HepG2 (cell line): ENCODE measurements at regions not wholly inside any gene's neighbourhood (a gene's known extent, or its start where the extent isn't known, plus 50 kb on each side); places are given as distances from the start of the nearest gene placed in this dataset.

Experiments used
- ATAC-seq: fragments of 200-7000 bp; cut with Tn5 transposase; 3 replicates; pipeline ENCODE4 v1.9.1; 2020; ENCODE audit warnings: mild to moderate bottlenecking, moderate library complexity
- BruUV-seq: library from RNA; stranded (reverse); fragments of 400-500 nt; replicated peaks from 2 replicates; lab custom pipeline; 2021; lab: Mats Ljungman, UMichigan
- CTCF ChIA-PET: fragments of 300-600 bp; formaldehyde crosslinking; extraction: SDS; loops from one replicate; lab custom pipeline; 2021; ENCODE audit warnings: low total read pairs, inconsistent platforms, low intra/inter-chr PET ratio; lab: Yijun Ruan, JAX
- POLR2A ChIA-PET: fragments of 350-600 bp; sonication (Branson Sonifier 250); formaldehyde crosslinking; loops from one replicate; lab custom pipeline; 2020; ENCODE audit warnings: antibody characterized with exemption, inconsistent platforms; lab: Yijun Ruan, JAX
- DNase-seq: peaks from one replicate; pipeline ENCODE4 v3.0.0-alpha.2; 2015; ENCODE audit warnings: low spot score
- FAIRE-seq: peaks from 3 replicates; lab custom pipeline; 2011; peaks lifted over from hg19 to GRCh38; lab: Jason Lieb, UNC
- H2AFZ ChIP-seq: one replicate; pipeline ENCODE4 v1.6.1; 2011; ENCODE audit warnings: low read length, inconsistent platforms
- H3K27ac ChIP-seq: fragments of 300-600 bp; 3 replicates; pipeline ENCODE4 v1.8.0; 2011; ENCODE audit warnings: mixed run types, mild to moderate bottlenecking, mixed read lengths, low read length, inconsistent platforms; ENCODE audit not compliant: insufficient read depth; ENCODE audit errors: extremely low read length
- H3K27me3 ChIP-seq, 2 experiments: fragments of 200-600 bp in 1 of 2; 2 replicates in 1 of 2; 3 replicates in 1 of 2; pipeline versions ENCODE4 v1.6.0 to v1.8.0; 2011; ENCODE audit warnings: low read length in 2 of 2, mild to moderate bottlenecking in 2 of 2, moderate library complexity in 2 of 2, inconsistent platforms in 1 of 2; ENCODE audit not compliant: insufficient read depth in 2 of 2, control insufficient read depth in 1 of 2
- H3K36me3 ChIP-seq, 2 experiments: fragments of 200-600 bp in 1 of 2; replicated peaks in 1 of 2; 2 replicates in 1 of 2; 3 replicates in 1 of 2; pipeline versions ENCODE4 v1.5.1 to v1.8.0; 2011; ENCODE audit warnings: low read length in 2 of 2, inconsistent platforms in 1 of 2; ENCODE audit not compliant: insufficient read depth in 2 of 2, control insufficient read depth in 1 of 2
- H3K4me1 ChIP-seq: 2 replicates; pipeline ENCODE4 v1.5.1; 2012; ENCODE audit warnings: low read length, inconsistent platforms; ENCODE audit not compliant: insufficient read depth
- H3K4me2 ChIP-seq: 2 replicates; pipeline ENCODE4 v1.6.0; 2011; ENCODE audit warnings: low read depth, low read length, inconsistent platforms
- H3K4me3 ChIP-seq, 3 experiments: fragments of 200-600 bp in 1 of 3; sonication (generic), shearing (Covaris generic) in 1 of 3; replicated peaks in 1 of 3; 2 replicates each; pipeline ENCODE4 v1.5.1; 2011 to 2016; ENCODE audit warnings: low read length in 3 of 3, inconsistent platforms in 2 of 3, low read depth in 2 of 3, mild to moderate bottlenecking in 2 of 3, control low read depth in 1 of 3, mixed read lengths in 1 of 3; ENCODE audit not compliant: insufficient read depth in 1 of 3
- H3K79me2 ChIP-seq: one replicate; pipeline ENCODE4 v1.6.1; 2011; ENCODE audit warnings: low read length, inconsistent platforms; ENCODE audit not compliant: insufficient read depth
- H3K9ac ChIP-seq: 2 replicates; pipeline ENCODE4 v1.6.0; 2011; ENCODE audit warnings: mild to moderate bottlenecking, low read depth, low read length, inconsistent platforms; ENCODE audit not compliant: insufficient read depth
- H3K9me3 ChIP-seq: 2 replicates; pipeline ENCODE4 v1.5.1; 2012; ENCODE audit warnings: mild to moderate bottlenecking, low read length
- H4K20me1 ChIP-seq: 2 replicates; pipeline ENCODE4 v1.6.0; 2011; ENCODE audit warnings: inconsistent platforms, mild to moderate bottlenecking, low read length, moderate library complexity; ENCODE audit not compliant: insufficient read depth
- AGO2 ChIP-seq: fragments of 200-400 bp; formaldehyde crosslinking; optimal IDR thresholded peaks from 2 replicates; pipeline ENCODE3; 2017; ENCODE audit warnings: mild to moderate bottlenecking, low read depth, low read length, moderate library complexity
- ARNTL ChIP-seq: sonication (generic); formaldehyde crosslinking; IDR thresholded peaks from 2 replicates; pipeline ENCODE4 v1.4.0; 2020; ENCODE audit warnings: mild to moderate bottlenecking, missing genetic modification reagents
- CHD2 ChIP-seq: IDR thresholded peaks from 2 replicates; pipeline ENCODE4 v1.6.1; 2011; ENCODE audit warnings: low read depth, low read length, improper control_type of control experiment
- FLYWCH1 ChIP-seq: sonication (generic); formaldehyde crosslinking; IDR thresholded peaks from 2 replicates; pipeline ENCODE4 v1.8.1; 2023; ENCODE audit warnings: mild to moderate bottlenecking, missing genetic modification reagents
- GATAD1 ChIP-seq: IDR thresholded peaks from 2 replicates; pipeline ENCODE4 v1.6.1; 2016; ENCODE audit warnings: missing genetic modification reagents, missing compliant biosample characterization
- HOXA9 ChIP-seq: sonication (generic); formaldehyde crosslinking; IDR thresholded peaks from 2 replicates; pipeline ENCODE4 v1.8.1; 2022; ENCODE audit warnings: missing genetic modification reagents, mild to moderate bottlenecking, moderate library complexity, borderline replicate concordance
- KMT2A ChIP-seq: sonication (generic); formaldehyde crosslinking; IDR thresholded peaks from 2 replicates; pipeline ENCODE4 v1.4.0; 2020; ENCODE audit warnings: missing genetic modification reagents
- NR2F2 ChIP-seq: IDR thresholded peaks from 2 replicates; pipeline ENCODE4 v1.6.1; 2012; ENCODE audit warnings: low read depth, inconsistent platforms, borderline replicate concordance
- SP4 ChIP-seq: sonication (generic); formaldehyde crosslinking; IDR thresholded peaks from 2 replicates; pipeline ENCODE4 v1.8.1; 2023; ENCODE audit warnings: mild to moderate bottlenecking, missing genetic modification reagents
- SRSF1 ChIP-seq: fragments of 200-400 bp; formaldehyde crosslinking; optimal IDR thresholded peaks from 2 replicates; pipeline ENCODE3; 2017; ENCODE audit warnings: mild to moderate bottlenecking, low read depth, low read length, moderate library complexity
- TOE1 ChIP-seq: sonication (generic); formaldehyde crosslinking; IDR thresholded peaks from 2 replicates; pipeline ENCODE4 v1.4.0; 2020; ENCODE audit warnings: mild to moderate bottlenecking, missing genetic modification reagents
- ZBTB4 ChIP-seq: sonication (generic); formaldehyde crosslinking; IDR thresholded peaks from 2 replicates; pipeline ENCODE4 v1.4.0; 2020; ENCODE audit warnings: missing genetic modification reagents, mild to moderate bottlenecking, borderline replicate concordance
- ZNF441 ChIP-seq: sonication (generic); formaldehyde crosslinking; IDR thresholded peaks from 2 replicates; pipeline ENCODE4 v1.7.0; 2021; ENCODE audit warnings: missing genetic modification reagents, borderline replicate concordance
- ZNF513 ChIP-seq: sonication (generic); formaldehyde crosslinking; conservative IDR thresholded peaks from 2 replicates; pipeline ENCODE4 v1.5.0; 2020; ENCODE audit warnings: missing genetic modification reagents
- ZNF687 ChIP-seq: sonication (generic); formaldehyde crosslinking; IDR thresholded peaks from 2 replicates; pipeline ENCODE4 v1.5.1; 2020; ENCODE audit warnings: mild to moderate bottlenecking, missing genetic modification reagents, moderate library complexity
- ZNF879 ChIP-seq: sonication (generic); formaldehyde crosslinking; IDR thresholded peaks from 2 replicates; pipeline ENCODE4 v1.8.1; 2023; ENCODE audit warnings: missing genetic modification reagents
- ZSCAN9 ChIP-seq: IDR thresholded peaks from 2 replicates; pipeline ENCODE4 v1.6.1; 2016; ENCODE audit warnings: borderline replicate concordance
- in situ Hi-C: cut with HindIII; loops from 2 replicates; pipeline ENCODE4 v1.10.0; 2017; ENCODE audit warnings: low pct_unique_long_range_greater_than_20kb; ENCODE audit not compliant: extremely low pct_ligation_motif_present
- intact Hi-C: fragments of 100-400 bp; cut with micrococcal nuclease; formaldehyde crosslinking; loops from one replicate; pipeline ENCODE4 v1.10.0; 2022; ENCODE audit not compliant: unreplicated experiment

GRCh38 chr4:130646886-130647285, 1550.9 kb downstream of the C4orf33 start:
- ATAC-seq = no peak
- H3K36me3 ChIP-seq = no peaks in the 10 kb centered on the region
- H2AFZ ChIP-seq = no peak overlapping the region
- ChIA-PET CTCF (no interaction called here), POLR2A (no interaction called here)
- no peak overlapping the region for H3K9ac ChIP-seq
- no peak for DNase-seq
- FAIRE-seq = no peak
- no peaks in the 10 kb centered on the region for H3K79me2 ChIP-seq
- H3K4me1 ChIP-seq = no peaks in the 10 kb centered on the region
- TF ChIP-seq ZNF513 (CRISPR knock-in tag) (no peak), SP4 (CRISPR knock-in tag) (no peak), ZNF441 (CRISPR knock-in tag) (no peak), ZNF687 (CRISPR knock-in tag) (no peak), HOXA9 (CRISPR knock-in tag) (no peak), KMT2A (CRISPR knock-in tag) (no peak), NR2F2 (no peak), AGO2 (no peak), ZSCAN9 (CRISPR knock-in tag) (no peak), CHD2 (no peak), FLYWCH1 (CRISPR knock-in tag) (no peak), SRSF1 (no peak), GATAD1 (CRISPR knock-in tag) (no peak), ZBTB4 (CRISPR knock-in tag) (no peak), ARNTL (CRISPR knock-in tag) (no peak), ZNF879 (CRISPR knock-in tag) (no peak), TOE1 (CRISPR knock-in tag) (no peak)
- in situ Hi-C loops = no loop called here
- intact Hi-C loops = no loop called here
- H3K9me3 ChIP-seq = no peaks in the 10 kb centered on the region
- no peaks in the 10 kb centered on the region for H4K20me1 ChIP-seq
- no peak overlapping the region for H3K4me3 ChIP-seq
- H3K4me2 ChIP-seq = no peak overlapping the region
- no peak overlapping the region for H3K27ac ChIP-seq
- H3K27me3 ChIP-seq = no peaks in the 10 kb centered on the region
- no TSS peak for BruUV-seq
